NOMO-1 (cell line): ENCODE measurements at regions not wholly inside any gene's neighbourhood (a gene's known extent, or its start where the extent isn't known, plus 50 kb on each side); places are given as distances from the start of the nearest gene placed in this dataset.

Experiments
- DNase-seq, 2 experiments: peaks; one replicate each; lab custom pipeline; 2025; ENCODE audit not compliant: unreplicated experiment in 2 of 2; lab: John Stamatoyannopoulos, UW

GRCh38 chrX:39576041-39576872 lies 521.5 kb downstream of the BCOR start:
- DNase-seq, result no peak

DNA sequence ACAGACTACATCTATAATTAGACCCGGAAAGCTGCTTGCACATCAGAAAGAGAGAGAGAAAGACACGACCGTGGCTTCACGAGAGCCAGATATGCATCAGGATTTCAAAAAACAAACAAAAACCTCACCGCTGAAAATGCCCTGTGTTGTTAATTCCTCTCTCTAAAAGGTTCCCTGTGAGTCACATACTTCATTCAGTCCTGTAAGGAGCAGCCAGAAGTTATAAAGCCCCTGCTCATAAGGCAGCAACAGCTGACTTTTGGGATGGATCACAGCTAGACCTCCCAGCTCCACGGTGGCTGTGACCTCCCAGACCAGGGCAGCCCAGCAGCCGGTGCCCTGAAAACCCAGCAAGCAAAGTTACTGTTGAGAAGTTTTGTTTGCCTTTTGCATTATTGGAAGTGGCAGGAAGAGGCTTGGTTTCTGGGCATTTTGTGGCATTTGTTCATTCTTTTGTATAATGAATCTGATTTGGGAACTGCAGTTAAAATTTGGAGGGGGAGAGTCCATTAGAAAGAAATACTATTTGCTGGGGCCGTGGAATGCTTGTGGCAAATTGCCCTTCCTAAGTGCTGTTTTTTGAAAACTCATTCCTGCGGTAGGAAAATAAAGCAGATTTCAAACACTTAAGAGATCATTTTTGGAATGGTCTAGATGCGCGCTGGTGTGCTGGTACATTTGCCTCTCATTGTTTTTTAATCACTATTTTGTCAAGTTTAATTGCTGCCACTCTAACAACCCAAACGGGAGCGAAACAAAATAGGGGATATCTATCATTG lies 520.4 kb downstream of the BCOR start:
- no peak for DNase-seq

DNA sequence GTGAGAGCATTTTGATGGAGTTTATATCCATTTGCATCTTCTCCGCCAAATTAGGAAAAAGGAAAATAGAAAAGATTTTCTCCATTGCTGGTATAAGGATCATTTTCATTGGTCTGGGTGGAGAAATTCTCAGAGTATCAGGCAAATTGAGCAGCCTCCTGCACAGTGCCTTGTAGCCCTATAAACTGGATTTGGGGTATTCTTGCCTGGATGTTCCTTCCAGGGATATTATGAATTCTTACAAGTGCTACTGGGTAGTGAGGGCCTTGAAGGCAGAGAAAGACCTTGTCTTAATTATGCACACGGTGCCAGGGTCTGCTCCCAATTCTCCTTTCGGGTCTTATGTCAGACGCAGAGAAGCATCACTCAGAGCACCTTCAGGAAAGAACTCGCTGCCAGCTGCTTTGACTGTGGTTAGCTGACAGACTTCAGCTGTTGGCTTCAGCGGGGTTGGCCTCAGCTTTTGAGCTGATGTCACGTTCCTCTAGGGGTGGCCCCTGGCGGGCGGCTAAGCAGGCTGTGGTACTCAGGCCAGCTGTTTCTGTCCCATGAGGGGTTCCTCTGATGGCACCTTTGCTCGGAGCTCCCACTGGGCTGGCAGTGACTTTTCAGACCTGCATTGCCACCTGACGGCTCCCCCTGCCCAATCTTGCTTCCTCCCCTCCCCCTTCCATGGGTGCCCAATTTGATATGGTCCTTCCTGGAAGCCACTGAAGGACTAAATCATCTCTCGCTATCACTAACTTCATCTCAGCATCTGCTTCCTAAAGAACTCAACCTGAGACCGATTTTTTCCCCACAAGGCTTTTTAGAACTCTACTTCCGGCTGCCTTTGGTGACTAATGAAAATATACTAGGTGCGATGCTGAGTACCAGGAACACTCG lies 519.5 kb downstream of the BCOR start:
- DNase-seq, result no peak

- no peak for DNase-seq
Measured at GRCh38 chrX:39580043-39580442, 517.7 kb downstream of the BCOR start.

- DNase-seq, result no peak
Measured at GRCh38 chrX:39581411-39581810, 516.3 kb downstream of the BCOR start.

DNA sequence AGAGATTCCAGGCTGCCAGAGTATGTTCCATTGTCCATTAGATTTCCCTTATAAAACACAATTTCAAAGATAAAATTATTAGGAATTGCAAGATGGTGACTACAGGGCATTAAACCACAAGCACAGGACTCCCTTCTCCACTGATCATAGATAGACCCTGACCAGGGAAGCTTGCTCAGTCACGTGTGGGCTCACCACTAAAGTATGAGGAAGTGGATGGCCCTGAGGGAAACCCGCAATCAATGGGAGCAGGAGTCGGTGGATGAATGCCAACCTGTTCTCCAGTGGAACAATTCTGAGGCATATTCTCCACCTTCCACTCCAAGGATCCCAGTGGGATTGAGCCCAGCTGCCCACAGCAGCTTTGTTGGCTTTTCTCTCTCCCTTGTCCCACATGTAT lies 515.7 kb downstream of the BCOR start:
- DNase-seq, result no peak

GRCh38 chrX:39582976-39583375 lies 514.8 kb downstream of the BCOR start:
- DNase-seq, result no peak

DNA sequence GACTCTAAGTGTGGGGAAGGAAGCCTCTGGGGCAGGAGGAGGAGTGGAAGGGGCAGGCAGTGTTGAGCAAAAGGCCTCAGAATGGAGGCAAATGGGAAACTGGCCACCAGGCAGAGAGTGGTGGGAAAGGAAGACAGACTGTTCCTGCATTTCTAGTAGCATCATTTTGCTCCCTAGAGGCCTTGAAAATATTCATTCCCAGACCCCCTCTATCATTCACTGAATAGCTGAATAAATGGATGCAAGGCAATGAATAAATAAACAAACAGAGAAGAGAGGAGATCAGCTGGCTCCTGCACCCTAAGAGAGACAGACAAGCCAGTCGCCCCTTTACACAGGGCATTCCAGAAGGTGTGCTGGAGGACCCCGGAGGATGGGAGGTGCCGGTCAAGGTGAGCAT lies 511.9 kb downstream of the BCOR start:
- DNase-seq, result no peak

- no peak for DNase-seq
Measured at GRCh38 chrX:39586359-39586758, 511.4 kb downstream of the BCOR start.

GRCh38 chrX:39591099-39591498 lies 506.7 kb downstream of the BCOR start:
- no peak for DNase-seq

- no peak for DNase-seq
Measured at GRCh38 chrX:39592776-39593175, 505.0 kb downstream of the BCOR start.

DNA sequence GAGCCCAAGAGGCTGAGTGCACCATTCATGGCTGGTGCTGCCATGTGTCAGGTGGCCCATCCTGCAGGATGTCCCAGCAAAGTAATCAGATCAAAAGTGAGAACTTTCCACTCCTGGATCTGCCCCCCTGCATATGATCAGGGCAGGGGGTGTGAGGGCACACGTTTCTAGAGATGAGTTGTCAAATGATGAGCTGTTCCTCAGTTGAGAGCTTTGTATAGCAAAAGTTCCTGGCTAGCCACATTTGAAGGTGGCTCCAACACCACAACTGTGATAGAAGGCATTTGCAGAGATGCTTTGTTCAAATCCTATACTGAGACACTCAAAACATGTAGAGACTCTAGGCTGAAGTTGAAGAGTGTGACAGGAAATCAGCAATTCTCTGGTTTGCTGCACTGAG lies 501.8 kb downstream of the BCOR start:
- DNase-seq, result no peak

- DNase-seq, result no peak
Measured at GRCh38 chrX:39596437-39596836, 501.3 kb downstream of the BCOR start.

DNA sequence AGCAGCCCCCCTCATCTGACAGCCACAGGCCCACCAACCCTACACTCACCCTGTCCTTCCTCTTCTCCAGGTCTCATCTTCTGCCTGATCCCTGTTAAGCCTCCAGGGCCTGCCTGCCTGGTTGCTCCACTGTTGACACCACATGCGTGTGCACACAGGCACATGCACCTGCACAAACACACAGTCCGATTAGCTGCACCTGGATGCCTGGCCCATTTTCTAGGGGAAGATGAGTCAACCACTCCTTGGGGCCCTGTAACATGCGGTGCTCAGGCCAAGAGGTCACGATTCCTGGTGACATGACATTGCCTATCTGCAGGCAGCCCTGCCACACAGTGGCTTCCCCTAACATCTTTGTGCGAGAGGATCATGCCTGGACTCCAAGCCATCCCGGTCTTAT lies 498.4 kb downstream of the BCOR start:
- DNase-seq, result no peak

- DNase-seq, result no peak
Measured at GRCh38 chrX:39600222-39600621, 497.5 kb downstream of the BCOR start.

GRCh38 chrX:39601231-39602177 lies 496.3 kb downstream of the BCOR start:
- DNase-seq, result no peak

DNA sequence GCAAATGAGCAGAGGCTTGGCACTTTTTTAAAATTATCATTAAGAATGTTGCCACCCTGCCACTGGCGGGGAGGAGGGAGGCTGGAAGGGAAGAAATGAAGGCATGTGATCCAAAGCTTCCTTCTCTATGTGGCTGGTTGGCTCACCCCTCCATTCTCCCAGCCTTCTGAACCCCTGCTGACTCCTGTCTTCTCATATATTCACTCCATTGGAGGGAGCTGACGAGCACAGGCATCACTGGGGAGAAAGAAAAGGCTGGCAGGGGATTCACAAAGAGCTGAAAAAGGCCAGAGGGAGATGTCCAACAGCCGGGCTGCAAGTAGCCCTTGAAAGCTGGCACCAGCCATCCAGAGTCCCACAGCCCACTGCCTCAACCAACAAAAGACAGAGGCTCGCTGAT lies 495.6 kb downstream of the BCOR start:
- no peak for DNase-seq

DNA sequence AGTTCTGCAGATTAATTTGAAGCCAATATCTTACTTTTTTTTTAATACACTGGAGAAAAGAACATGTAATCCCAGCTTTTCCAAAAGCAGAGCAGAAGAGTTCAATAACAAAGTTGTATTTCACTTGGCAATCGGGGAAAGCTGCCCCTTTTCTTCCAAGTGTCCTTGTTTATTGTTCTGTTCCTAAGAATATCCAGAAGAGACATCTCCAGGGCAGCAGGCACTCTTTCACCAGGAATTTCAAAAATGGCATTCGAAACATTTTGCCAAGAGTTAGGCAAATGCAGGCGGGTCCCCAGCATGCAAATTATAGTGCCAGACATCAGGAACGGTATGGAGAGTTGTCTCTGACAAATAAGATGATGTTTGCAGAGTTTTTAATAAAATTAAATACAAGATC lies 494.5 kb downstream of the BCOR start:
- DNase-seq, result no peak

DNA sequence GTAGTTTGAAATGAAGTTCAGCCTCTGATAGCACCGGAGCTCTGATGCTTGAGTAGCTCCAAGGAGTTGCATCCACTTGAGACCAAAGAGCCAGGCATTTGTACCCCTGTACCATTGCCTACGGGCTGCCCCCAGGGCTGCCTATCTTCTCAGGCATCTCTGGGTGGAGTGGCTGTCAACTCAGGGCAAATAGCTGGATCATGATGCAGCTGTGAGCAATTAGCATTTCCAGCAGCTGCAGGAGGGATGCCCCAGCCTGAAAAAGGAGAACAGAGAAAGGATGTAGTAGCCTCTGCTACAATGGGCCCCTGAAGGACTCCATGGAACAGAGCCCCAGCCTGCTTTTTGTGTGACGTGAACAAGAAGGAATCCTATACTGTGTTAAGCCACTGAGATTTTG lies 492.6 kb downstream of the BCOR start:
- DNase-seq, result no peak

- no peak for DNase-seq
Measured at GRCh38 chrX:39605866-39606265, 491.9 kb downstream of the BCOR start.
